ENCODE measurements at regions not wholly inside any gene's neighbourhood (a gene's known extent, or its start where the extent isn't known, plus 50 kb on each side); places are given as distances from the start of the nearest gene placed in this dataset.

GRCh38 chrX:15177316-15177715, 92.6 kb downstream of the ASB9 start:
- TF ChIP-seq CTCF (IDR thresholded peaks at IDR 0.05; ENCODE audit: insufficient read depth, low read length, poor library complexity, severe bottlenecking): no peak
- TF ChIP-seq EZH2phosphoT487 (conservative IDR thresholded peaks at IDR 0.05; ENCODE audit: low read length): no peak

Data from SU-DHL-6 (cell line).